ENCODE measurements at regions not wholly inside any gene's neighbourhood (a gene's known extent, or its start where the extent isn't known, plus 50 kb on each side); places are given as distances from the start of the nearest gene placed in this dataset. TPM values are rescaled to one million over a fixed set of nuclear protein-coding genes. Genes with fewer than 3 reads are reported as not detected.

Small RNA genes in the stretch of these regions (small RNA-seq; reads per million reads assigned to genes)
- gene AC025279.1 (not detected), gene SNX29P2 (not detected)

Measured in thyroid gland (tissue), 1 donor.